ENCODE measurements at regions not wholly inside any gene's neighbourhood (a gene's known extent, or its start where the extent isn't known, plus 50 kb on each side); places are given as distances from the start of the nearest gene placed in this dataset.
"Not testable (repeated sequence)": the region's sequence is repeated elsewhere in the genome, so short reads cannot be mapped to it uniquely, and the experiment has no call there.

DNA sequence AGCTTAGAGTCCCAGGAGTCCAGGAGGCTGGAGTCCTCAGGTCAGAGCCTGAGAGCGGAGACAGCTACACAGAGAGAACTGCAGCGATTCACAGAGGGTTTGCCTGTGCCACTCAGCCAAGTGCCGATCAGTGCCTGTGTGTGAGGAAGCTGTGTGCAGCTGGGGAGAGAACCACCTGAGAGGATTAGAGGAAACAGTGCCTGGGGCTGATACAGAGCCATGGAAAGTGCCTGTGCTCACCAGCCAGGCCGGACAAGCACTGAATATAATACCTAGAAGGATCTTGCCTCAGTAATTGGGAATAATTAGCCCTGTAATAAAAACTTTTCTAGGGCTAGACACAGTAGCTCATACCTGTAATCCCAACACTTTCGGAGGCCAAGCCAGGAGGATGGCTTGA, 134.7 kb downstream of the ARHGAP11B start:
- not testable (repeated sequence) for H3K4me1 ChIP-seq (ENCODE audit: control insufficient read depth, insufficient read depth, low read depth, low read length); H3K79me1 ChIP-seq (replicated peaks; ENCODE audit: low read length, poor library complexity, severe bottlenecking); H3K27ac ChIP-seq (ENCODE audit: low read length, poor library complexity, severe bottlenecking); H3K14ac ChIP-seq (ENCODE audit: low read length in 2 of 2); H3K4me3 ChIP-seq (ENCODE audit: insufficient read depth in 1 of 2, low read depth in 1 of 2, low read length in 2 of 2); H2BK120ac ChIP-seq (ENCODE audit: low read depth, low read length); H4K91ac ChIP-seq (ENCODE audit: low read length); H2AFZ ChIP-seq (ENCODE audit: low read depth, low read length); H3K18ac ChIP-seq (ENCODE audit: low read depth in 1 of 2, low read length in 2 of 2); H3K27me3 ChIP-seq (ENCODE audit: control insufficient read depth in 1 of 2, insufficient read depth in 1 of 2, low read length in 2 of 2); H3K4me2 ChIP-seq (ENCODE audit: low read length, poor library complexity, severe bottlenecking); H2BK12ac ChIP-seq (ENCODE audit: low read length in 2 of 2); H2BK5ac ChIP-seq (ENCODE audit: low read depth, low read length, poor library complexity, severe bottlenecking); H3K4ac ChIP-seq (ENCODE audit: low read depth in 1 of 2, low read length in 2 of 2); H2BK15ac ChIP-seq (ENCODE audit: low read depth, poor library complexity, severe bottlenecking); H3K36me3 ChIP-seq (ENCODE audit: control insufficient read depth in 1 of 2, insufficient read depth in 2 of 2, low read depth in 1 of 2, low read length in 2 of 2); H3K9ac ChIP-seq (ENCODE audit: low read length); H2AK5ac ChIP-seq (ENCODE audit: low read length, severe bottlenecking); H3K23ac ChIP-seq (ENCODE audit: low read length in 2 of 2); H3K9me3 ChIP-seq (ENCODE audit: control insufficient read depth, low read length); DNase-seq; H4K8ac ChIP-seq (ENCODE audit: low read length)
- 93% methylated on average over 5 of the region's 5 CpGs for WGBS

- not testable (repeated sequence) for H4K91ac ChIP-seq (ENCODE audit: low read length); H4K8ac ChIP-seq (ENCODE audit: low read length); H3K4me3 ChIP-seq (ENCODE audit: insufficient read depth in 1 of 2, low read depth in 1 of 2, low read length in 2 of 2); H3K36me3 ChIP-seq (ENCODE audit: control insufficient read depth in 1 of 2, insufficient read depth in 2 of 2, low read depth in 1 of 2, low read length in 2 of 2); H2BK120ac ChIP-seq (ENCODE audit: low read depth, low read length); H2BK15ac ChIP-seq (ENCODE audit: low read depth, poor library complexity, severe bottlenecking); H3K79me1 ChIP-seq (replicated peaks; ENCODE audit: low read length, poor library complexity, severe bottlenecking); H2AK5ac ChIP-seq (ENCODE audit: low read length, severe bottlenecking); H3K9me3 ChIP-seq (ENCODE audit: control insufficient read depth, low read length); H2BK12ac ChIP-seq (ENCODE audit: low read length in 2 of 2); H3K4ac ChIP-seq (ENCODE audit: low read depth in 1 of 2, low read length in 2 of 2); H3K27ac ChIP-seq (ENCODE audit: low read length, poor library complexity, severe bottlenecking); H3K14ac ChIP-seq (ENCODE audit: low read length in 2 of 2); H2BK5ac ChIP-seq (ENCODE audit: low read depth, low read length, poor library complexity, severe bottlenecking); H3K27me3 ChIP-seq (ENCODE audit: control insufficient read depth in 1 of 2, insufficient read depth in 1 of 2, low read length in 2 of 2); H3K18ac ChIP-seq (ENCODE audit: low read depth in 1 of 2, low read length in 2 of 2); H3K4me2 ChIP-seq (ENCODE audit: low read length, poor library complexity, severe bottlenecking); H3K23ac ChIP-seq (ENCODE audit: low read length in 2 of 2); H2AFZ ChIP-seq (ENCODE audit: low read depth, low read length); H3K4me1 ChIP-seq (ENCODE audit: control insufficient read depth, insufficient read depth, low read depth, low read length); H3K9ac ChIP-seq (ENCODE audit: low read length); DNase-seq
- WGBS: no CpG with 5 or more reads among the region's 4 CpGs
Observed at GRCh38 chr15:30761365-30761764, 135.4 kb downstream of the ARHGAP11B start.

DNA sequence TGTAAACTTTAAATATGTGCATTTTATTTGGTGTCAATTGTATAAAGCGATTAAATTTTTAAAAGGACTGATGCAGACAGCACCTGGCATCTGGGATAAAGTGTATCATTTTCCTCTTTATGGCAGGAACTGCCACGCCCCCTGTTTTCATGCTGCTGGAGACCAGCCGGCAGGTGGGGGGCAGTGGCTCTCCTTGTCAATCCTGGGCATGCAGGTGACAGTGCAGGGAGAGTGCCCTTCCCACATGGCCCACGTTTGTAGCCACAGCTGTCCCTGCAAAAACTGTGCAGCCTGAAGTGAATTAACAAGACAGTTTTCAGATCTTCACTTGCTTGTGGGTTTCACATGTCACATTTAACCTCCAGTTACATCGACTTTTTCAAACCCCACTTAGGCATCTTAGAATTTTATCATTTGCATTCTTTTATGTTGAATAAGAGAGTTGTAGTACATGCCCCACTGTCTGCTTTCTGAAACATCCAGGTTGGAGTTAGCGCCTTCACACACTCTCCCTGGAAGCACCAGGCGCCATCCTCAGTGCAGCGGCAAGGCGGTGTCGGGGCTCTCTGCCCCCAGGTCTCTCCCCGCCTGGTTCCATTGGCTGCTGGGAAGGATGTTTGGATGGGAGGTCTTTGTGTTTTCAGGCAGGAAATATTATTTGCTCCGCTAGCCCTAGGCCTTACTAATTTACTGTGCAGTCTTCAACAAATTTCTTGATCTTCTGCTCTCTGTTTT, 134.2 kb upstream of the FAN1 start:
- H4K8ac ChIP-seq (ENCODE audit: low read length); H2AFZ ChIP-seq (ENCODE audit: low read depth, low read length); H3K9me3 ChIP-seq (ENCODE audit: control insufficient read depth, low read length); H3K36me3 ChIP-seq (ENCODE audit: control insufficient read depth in 1 of 2, insufficient read depth in 2 of 2, low read depth in 1 of 2, low read length in 2 of 2); H3K79me1 ChIP-seq (replicated peaks; ENCODE audit: low read length, poor library complexity, severe bottlenecking); H2BK12ac ChIP-seq (ENCODE audit: low read length in 2 of 2); H3K27ac ChIP-seq (ENCODE audit: low read length, poor library complexity, severe bottlenecking); H3K4ac ChIP-seq (ENCODE audit: low read depth in 1 of 2, low read length in 2 of 2); H3K23ac ChIP-seq (ENCODE audit: low read length in 2 of 2); H2BK15ac ChIP-seq (ENCODE audit: low read depth, poor library complexity, severe bottlenecking); H3K9ac ChIP-seq (ENCODE audit: low read length); H4K91ac ChIP-seq (ENCODE audit: low read length); H2AK5ac ChIP-seq (ENCODE audit: low read length, severe bottlenecking); H3K27me3 ChIP-seq (ENCODE audit: control insufficient read depth in 1 of 2, insufficient read depth in 1 of 2, low read length in 2 of 2); H3K14ac ChIP-seq (ENCODE audit: low read length in 2 of 2); H3K4me2 ChIP-seq (ENCODE audit: low read length, poor library complexity, severe bottlenecking); DNase-seq; H3K18ac ChIP-seq (ENCODE audit: low read depth in 1 of 2, low read length in 2 of 2); H2BK120ac ChIP-seq (ENCODE audit: low read depth, low read length); H3K4me3 ChIP-seq (ENCODE audit: insufficient read depth in 1 of 2, low read depth in 1 of 2, low read length in 2 of 2); H3K4me1 ChIP-seq (ENCODE audit: control insufficient read depth, insufficient read depth, low read depth, low read length); H2BK5ac ChIP-seq (ENCODE audit: low read depth, low read length, poor library complexity, severe bottlenecking): not testable (repeated sequence)
- 93% methylated on average over 9 of the region's 12 CpGs for WGBS

DNA sequence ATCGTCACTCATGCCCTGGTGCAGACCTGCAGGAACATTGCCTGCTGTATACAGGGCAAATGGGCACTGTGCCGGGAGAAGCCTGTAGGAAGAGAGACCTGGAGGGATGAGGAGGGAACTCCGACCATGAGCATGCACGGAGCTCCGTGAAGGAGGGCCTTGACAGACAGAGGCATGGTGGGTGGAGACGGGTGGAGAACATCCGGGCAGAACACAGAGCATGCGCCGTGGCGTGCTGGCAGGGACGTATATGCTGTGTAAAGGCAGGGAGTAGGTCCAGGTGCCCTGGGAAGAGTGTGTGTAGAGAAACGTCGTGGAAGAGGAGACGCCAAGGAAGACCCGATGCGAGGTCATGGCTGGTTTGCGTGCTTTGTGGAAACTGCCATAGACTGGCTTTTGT, 133.0 kb upstream of the FAN1 start:
- Histone ChIP-seq H3K79me1 (replicated peaks; ENCODE audit: low read length, poor library complexity, severe bottlenecking) (no peaks in the 10 kb centered on the region), H3K4ac (ENCODE audit: low read depth in 1 of 2, low read length in 2 of 2) (no peak overlapping the region), H3K9ac (ENCODE audit: low read length) (no peak overlapping the region), H3K27ac (ENCODE audit: low read length, poor library complexity, severe bottlenecking) (no peak overlapping the region), H3K4me3 (ENCODE audit: insufficient read depth in 1 of 2, low read depth in 1 of 2, low read length in 2 of 2) (no peak overlapping the region), H3K36me3 (ENCODE audit: control insufficient read depth in 1 of 2, insufficient read depth in 2 of 2, low read depth in 1 of 2, low read length in 2 of 2) (peaks cover 0 to 9% of the 10 kb centered on the region in 2 experiments), H3K23ac (ENCODE audit: low read length in 2 of 2) (no peak overlapping the region), H2BK5ac (ENCODE audit: low read depth, low read length, poor library complexity, severe bottlenecking) (no peak overlapping the region), H2BK15ac (ENCODE audit: low read depth, poor library complexity, severe bottlenecking) (no peak overlapping the region), H2BK12ac (ENCODE audit: low read length in 2 of 2) (no peak overlapping the region), H2AFZ (ENCODE audit: low read depth, low read length) (no peak overlapping the region), H4K8ac (ENCODE audit: low read length) (no peak overlapping the region), H3K4me2 (ENCODE audit: low read length, poor library complexity, severe bottlenecking) (no peak overlapping the region), H3K27me3 (ENCODE audit: control insufficient read depth in 1 of 2, insufficient read depth in 1 of 2, low read length in 2 of 2) (no peaks in the 10 kb centered on the region), H3K9me3 (ENCODE audit: control insufficient read depth, low read length) (no peaks in the 10 kb centered on the region), H3K4me1 (ENCODE audit: control insufficient read depth, insufficient read depth, low read depth, low read length) (peaks cover 2% of the 10 kb centered on the region), H3K18ac (ENCODE audit: low read depth in 1 of 2, low read length in 2 of 2) (no peak overlapping the region), H2AK5ac (ENCODE audit: low read length, severe bottlenecking) (no peak overlapping the region), H3K14ac (ENCODE audit: low read length in 2 of 2) (no peak overlapping the region), H2BK120ac (ENCODE audit: low read depth, low read length) (no peak overlapping the region), H4K91ac (ENCODE audit: low read length) (no peak overlapping the region)
- DNase-seq: no peak
- 96% methylated on average over 17 of the region's 17 CpGs for WGBS
